ENCODE measurements at regions not wholly inside any gene's neighbourhood (a gene's known extent, or its start where the extent isn't known, plus 50 kb on each side); places are given as distances from the start of the nearest gene placed in this dataset.

GRCh38 chr1:87188640-87189039, 140.0 kb upstream of the LMO4 start:
- TF ChIP-seq POLR2A (IDR thresholded peaks at IDR 0.05; ENCODE audit: low read depth) (no peak), CTCF (IDR thresholded peaks at IDR 0.05) (no peak), POLR2AphosphoS5 (IDR thresholded peaks at IDR 0.05) (no peak), EP300 (IDR thresholded peaks at IDR 0.05) (no peak)
- Histone ChIP-seq H3K27me3 (no peaks in the 10 kb centered on the region), H3K36me3 (no peaks in the 10 kb centered on the region), H3K4me1 (no peaks in the 10 kb centered on the region), H3K9me3 (no peaks in the 10 kb centered on the region), H3K27ac (replicated peaks in 1 of 4) (no peak overlapping the region), H3K4me3 (no peak overlapping the region)
- WGBS = 69% methylated on average over 3 of the region's 3 CpGs
- no peak for DNase-seq (ENCODE audit: extremely low spot score)
- intact Hi-C loops (cut with DNase I) = no loop called here

DNA sequence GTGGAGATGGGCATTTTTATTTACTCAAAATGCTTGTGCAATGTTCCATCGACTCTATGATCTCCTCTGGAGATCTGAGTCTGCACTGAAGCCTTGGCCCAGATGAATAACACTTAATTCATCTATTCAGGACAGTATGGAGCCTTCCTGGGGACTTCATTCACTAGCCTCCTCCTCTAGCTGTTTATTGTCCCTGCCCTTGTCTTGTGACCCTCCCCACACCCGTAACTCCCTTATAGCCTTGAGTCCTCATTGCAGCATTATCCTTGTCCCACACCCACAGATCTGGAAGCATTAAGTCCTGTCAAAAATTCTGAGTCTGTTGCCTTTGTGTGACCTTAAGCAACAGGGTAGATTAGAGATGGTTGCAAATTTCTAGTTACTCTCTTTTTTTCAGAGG, 138.3 kb upstream of the LMO4 start:
- peaks cover 0 to 9% (median 3%) of the 10 kb centered on the region in 4 donors for H3K9me3 ChIP-seq
- H3K4me1 ChIP-seq = no peaks in the 10 kb centered on the region
- WGBS = 79% methylated on average over 2 of the region's 2 CpGs
- no peaks in the 10 kb centered on the region for H3K36me3 ChIP-seq
- intact Hi-C loops (cut with DNase I) = no loop called here
- TF ChIP-seq POLR2A (IDR thresholded peaks at IDR 0.05; ENCODE audit: low read depth) = no peak
- no peak for TF ChIP-seq CTCF (IDR thresholded peaks at IDR 0.05)
- TF ChIP-seq EP300 (IDR thresholded peaks at IDR 0.05) = no peak
- no peak for TF ChIP-seq POLR2AphosphoS5 (IDR thresholded peaks at IDR 0.05)
- DNase-seq (ENCODE audit: extremely low spot score) = no peak
- H3K4me3 ChIP-seq = no peak overlapping the region
- no peak overlapping the region for H3K27ac ChIP-seq (replicated peaks in 1 of 4)
- no peaks in the 10 kb centered on the region for H3K27me3 ChIP-seq

DNA sequence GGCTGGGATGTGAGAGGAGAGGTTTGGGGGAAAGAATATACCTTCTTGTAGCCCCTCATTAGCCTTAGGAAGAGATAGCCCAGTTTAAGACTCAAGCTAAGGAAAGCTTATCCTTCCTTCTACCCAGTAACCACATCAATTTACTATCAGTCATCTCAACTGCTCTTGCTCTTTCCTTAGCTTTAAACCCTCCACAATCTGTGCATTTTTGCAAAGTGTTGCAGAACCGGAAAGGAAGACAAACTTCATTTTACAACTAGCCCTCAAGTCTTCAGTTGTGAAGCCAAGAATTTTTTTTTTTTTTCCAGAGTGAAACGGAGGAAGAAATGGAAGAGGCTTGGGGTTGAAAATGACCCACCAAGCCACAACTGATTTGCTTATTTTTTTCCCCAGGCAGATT, 137.0 kb upstream of the LMO4 start:
- intact Hi-C loops (cut with DNase I) = no loop called here
- H3K4me3 ChIP-seq = no peak overlapping the region
- no peak for TF ChIP-seq EP300 (IDR thresholded peaks at IDR 0.05)
- TF ChIP-seq CTCF (IDR thresholded peaks at IDR 0.05) = no peak
- TF ChIP-seq POLR2A (IDR thresholded peaks at IDR 0.05; ENCODE audit: low read depth) = no peak
- no peak for TF ChIP-seq POLR2AphosphoS5 (IDR thresholded peaks at IDR 0.05)
- H3K27me3 ChIP-seq = no peaks in the 10 kb centered on the region
- H3K4me1 ChIP-seq = no peaks in the 10 kb centered on the region
- DNase-seq (ENCODE audit: extremely low spot score) = no peak
- no peaks in the 10 kb centered on the region for H3K36me3 ChIP-seq
- no peak overlapping the region for H3K27ac ChIP-seq (replicated peaks in 1 of 4)
- 70% methylated on average over 2 of the region's 2 CpGs for WGBS
- H3K9me3 ChIP-seq = peaks cover 0 to 9% (median 3%) of the 10 kb centered on the region in 4 donors

GRCh38 chr1:87194271-87194774, 134.4 kb upstream of the LMO4 start:
- TF ChIP-seq CTCF (IDR thresholded peaks at IDR 0.05) (no peak), POLR2A (IDR thresholded peaks at IDR 0.05; ENCODE audit: low read depth) (no peak), POLR2AphosphoS5 (IDR thresholded peaks at IDR 0.05) (no peak), EP300 (IDR thresholded peaks at IDR 0.05) (no peak)
- H3K9me3 ChIP-seq = peaks cover 0 to 9% (median 3%) of the 10 kb centered on the region in 4 donors
- intact Hi-C loops (cut with DNase I) = no loop called here
- no peak for DNase-seq (ENCODE audit: extremely low spot score)
- no peaks in the 10 kb centered on the region for H3K4me1 ChIP-seq
- no peak overlapping the region for H3K4me3 ChIP-seq
- H3K27me3 ChIP-seq = no peaks in the 10 kb centered on the region
- no peak overlapping the region for H3K27ac ChIP-seq (replicated peaks in 1 of 4)
- H3K36me3 ChIP-seq = no peaks in the 10 kb centered on the region
- WGBS = 97% methylated on average over 1 of the region's 1 CpG

- no peak for DNase-seq (ENCODE audit: extremely low spot score)
- intact Hi-C loops (cut with DNase I) = no loop called here
Observed at GRCh38 chr1:87194856-87195255, 133.8 kb upstream of the LMO4 start.

More at GRCh38 chr1:87194856-87195255, 133.8 kb upstream of the LMO4 start:
- H3K36me3 ChIP-seq = no peaks in the 10 kb centered on the region
- no peak for TF ChIP-seq EP300 (IDR thresholded peaks at IDR 0.05)
- no peak for TF ChIP-seq POLR2A (IDR thresholded peaks at IDR 0.05; ENCODE audit: low read depth)
- no peak for TF ChIP-seq CTCF (IDR thresholded peaks at IDR 0.05)
- TF ChIP-seq POLR2AphosphoS5 (IDR thresholded peaks at IDR 0.05) = no peak
- no peaks in the 10 kb centered on the region for H3K27me3 ChIP-seq
- peaks cover 0 to 9% (median 3%) of the 10 kb centered on the region in 4 donors for H3K9me3 ChIP-seq
- H3K27ac ChIP-seq (replicated peaks in 1 of 4) = no peak overlapping the region
- H3K4me3 ChIP-seq = no peak overlapping the region
- H3K4me1 ChIP-seq = no peaks in the 10 kb centered on the region

Data from esophagus muscularis mucosa (tissue), 4 donors.